ENCODE measurements at regions not wholly inside any gene's neighbourhood (a gene's known extent, or its start where the extent isn't known, plus 50 kb on each side); places are given as distances from the start of the nearest gene placed in this dataset.
"Not testable (repeated sequence)": the region's sequence is repeated elsewhere in the genome, so short reads cannot be mapped to it uniquely, and the experiment has no call there.

GRCh38 chr2:198518935-198519334, 714.5 kb downstream of the PLCL1 start:
- no peak for DNase-seq (ENCODE audit: low read depth in 2 of 2)

- DNase-seq (ENCODE audit: low read depth in 2 of 2): no peak
Observed at GRCh38 chr2:198517976-198518375, 713.6 kb downstream of the PLCL1 start.

GRCh38 chr2:198508610-198509009, 704.2 kb downstream of the PLCL1 start:
- DNase-seq (ENCODE audit: low read depth in 2 of 2): not testable (repeated sequence)

- DNase-seq (ENCODE audit: low read depth in 2 of 2): no peak
Observed at GRCh38 chr2:198499539-198499938, 695.1 kb downstream of the PLCL1 start.

- DNase-seq (ENCODE audit: low read depth in 2 of 2): no peak
Observed at GRCh38 chr2:198498516-198498915, 694.1 kb downstream of the PLCL1 start.

- DNase-seq (ENCODE audit: low read depth in 2 of 2): no peak
Observed at GRCh38 chr2:198498048-198498447, 693.7 kb downstream of the PLCL1 start.

GRCh38 chr2:198494931-198495330, 690.5 kb downstream of the PLCL1 start:
- DNase-seq (ENCODE audit: low read depth in 2 of 2): no peak

GRCh38 chr2:198490748-198491147, 686.4 kb downstream of the PLCL1 start:
- no peak for DNase-seq (ENCODE audit: low read depth in 2 of 2)

- no peak for DNase-seq (ENCODE audit: low read depth in 2 of 2)
Observed at GRCh38 chr2:198488964-198489363, 684.6 kb downstream of the PLCL1 start.

- no peak for DNase-seq (ENCODE audit: low read depth in 2 of 2)
Observed at GRCh38 chr2:198483051-198483450, 678.7 kb downstream of the PLCL1 start.

- DNase-seq (ENCODE audit: low read depth in 2 of 2): no peak
Observed at GRCh38 chr2:198479065-198479464, 674.7 kb downstream of the PLCL1 start.

- no peak for DNase-seq (ENCODE audit: low read depth in 2 of 2)
Observed at GRCh38 chr2:198478361-198478760, 674.0 kb downstream of the PLCL1 start.

GRCh38 chr2:198476007-198476406, 671.6 kb downstream of the PLCL1 start:
- no peak for DNase-seq (ENCODE audit: low read depth in 2 of 2)

GRCh38 chr2:198471291-198471690, 666.9 kb downstream of the PLCL1 start:
- no peak for DNase-seq (ENCODE audit: low read depth in 2 of 2)

- no peak for DNase-seq (ENCODE audit: low read depth in 2 of 2)
Observed at GRCh38 chr2:198468136-198468535, 663.7 kb downstream of the PLCL1 start.

- no peak for DNase-seq (ENCODE audit: low read depth in 2 of 2)
Observed at GRCh38 chr2:198465970-198466369, 661.6 kb downstream of the PLCL1 start.

- no peak for DNase-seq (ENCODE audit: low read depth in 2 of 2)
Observed at GRCh38 chr2:198456418-198456817, 652.0 kb downstream of the PLCL1 start.

GRCh38 chr2:198453866-198454265, 649.5 kb downstream of the PLCL1 start:
- DNase-seq (ENCODE audit: low read depth in 2 of 2): no peak

- DNase-seq (ENCODE audit: low read depth in 2 of 2): no peak
Observed at GRCh38 chr2:198452327-198452726, 647.9 kb downstream of the PLCL1 start.

- DNase-seq (ENCODE audit: low read depth in 2 of 2): no peak
Observed at GRCh38 chr2:198448789-198449188, 644.4 kb downstream of the PLCL1 start.

GRCh38 chr2:198444800-198445287, 640.5 kb downstream of the PLCL1 start:
- no peak for DNase-seq (ENCODE audit: low read depth in 2 of 2)

- no peak for DNase-seq (ENCODE audit: low read depth in 2 of 2)
Observed at GRCh38 chr2:198441901-198442300, 637.5 kb downstream of the PLCL1 start.

- DNase-seq (ENCODE audit: low read depth in 2 of 2): no peak
Observed at GRCh38 chr2:198441246-198441645, 636.9 kb downstream of the PLCL1 start.

- DNase-seq (ENCODE audit: low read depth in 2 of 2): no peak
Observed at GRCh38 chr2:198440833-198441232, 636.4 kb downstream of the PLCL1 start.

- no peak for DNase-seq (ENCODE audit: low read depth in 2 of 2)
Observed at GRCh38 chr2:198438331-198438730, 633.9 kb downstream of the PLCL1 start.

Data from stimulated activated CD4-positive, alpha-beta T cell treated with anti-CD3 and anti-CD28 coated beads, Interleukin-1b, Interleukin-23, amount 100 ng/mL, for 1 hour (primary cell).